ENCODE measurements at regions not wholly inside any gene's neighbourhood (a gene's known extent, or its start where the extent isn't known, plus 50 kb on each side); places are given as distances from the start of the nearest gene placed in this dataset.

GRCh38 chr11:91654686-91655085, 569.9 kb upstream of the FAT3 start:
- H3K4me3 Mint-ChIP-seq (ENCODE audit: unreplicated experiment), result no peak overlapping the region
- intact Hi-C loops (cut with micrococcal nuclease; ENCODE audit: unreplicated experiment), result no loop called here
- peaks cover 15% of the 10 kb centered on the region for H3K4me1 ChIP-seq
- H3K27me3 ChIP-seq (replicated peaks; ENCODE audit: control insufficient read depth, insufficient read depth, low read length), result no peaks in the 10 kb centered on the region
- H3K4me1 Mint-ChIP-seq (ENCODE audit: low read depth, unreplicated experiment), result no peaks in the 10 kb centered on the region
- no TSS peak for BruUV-seq (replicated peaks)
- ChIA-PET CTCF (no interaction called here), POLR2A (no interaction called here)
- H3K9me3 Mint-ChIP-seq (ENCODE audit: unreplicated experiment), result no peaks in the 10 kb centered on the region
- no peak for TF ChIP-seq CTCF (IDR thresholded peaks at IDR 0.05; ENCODE audit: insufficient read depth in 1 of 2, low read depth in 1 of 2, low read length in 1 of 2, severe bottlenecking in 1 of 2, unreplicated experiment in 1 of 2)
- H3K36me3 Mint-ChIP-seq (ENCODE audit: insufficient read depth, unreplicated experiment), result no peaks in the 10 kb centered on the region
- H3K4me3 ChIP-seq (ENCODE audit: low read depth, low read length), result no peak overlapping the region
- DNase-seq, result no peak
- no peaks in the 10 kb centered on the region for H3K36me3 ChIP-seq (ENCODE audit: control insufficient read depth, insufficient read depth, low read length)
- H3K27ac Mint-ChIP-seq (ENCODE audit: unreplicated experiment), result no peak overlapping the region
- no peaks in the 10 kb centered on the region for H3K27me3 Mint-ChIP-seq (ENCODE audit: insufficient read depth, unreplicated experiment)
- H3K9me3 ChIP-seq, result no peaks in the 10 kb centered on the region

GRCh38 chr11:91653079-91653754, 571.4 kb upstream of the FAT3 start:
- Histone ChIP-seq H3K4me3 (ENCODE audit: low read depth, low read length) (no peak overlapping the region), H3K4me1 (peaks cover 15% of the 10 kb centered on the region), H3K27me3 (replicated peaks; ENCODE audit: control insufficient read depth, insufficient read depth, low read length) (no peaks in the 10 kb centered on the region), H3K9me3 (no peaks in the 10 kb centered on the region), H3K36me3 (ENCODE audit: control insufficient read depth, insufficient read depth, low read length) (no peaks in the 10 kb centered on the region)
- CTCF ChIA-PET, result no interaction called here
- TF ChIP-seq CTCF (IDR thresholded peaks at IDR 0.05; ENCODE audit: insufficient read depth in 1 of 2, low read depth in 1 of 2, low read length in 1 of 2, severe bottlenecking in 1 of 2, unreplicated experiment in 1 of 2), result no peak
- H3K27ac Mint-ChIP-seq (ENCODE audit: unreplicated experiment), result no peak overlapping the region
- H3K27me3 Mint-ChIP-seq (ENCODE audit: insufficient read depth, unreplicated experiment), result no peaks in the 10 kb centered on the region
- no TSS peak for BruUV-seq (replicated peaks)
- no peaks in the 10 kb centered on the region for H3K9me3 Mint-ChIP-seq (ENCODE audit: unreplicated experiment)
- H3K4me3 Mint-ChIP-seq (ENCODE audit: unreplicated experiment), result no peak overlapping the region
- POLR2A ChIA-PET, result no interaction called here
- no peaks in the 10 kb centered on the region for H3K4me1 Mint-ChIP-seq (ENCODE audit: low read depth, unreplicated experiment)
- DNase-seq, result no peak
- intact Hi-C loops (cut with micrococcal nuclease; ENCODE audit: unreplicated experiment), result no loop called here
- H3K36me3 Mint-ChIP-seq (ENCODE audit: insufficient read depth, unreplicated experiment), result no peaks in the 10 kb centered on the region

GRCh38 chr11:91650802-91651201, 573.8 kb upstream of the FAT3 start:
- no TSS peak for BruUV-seq (replicated peaks)
- ChIA-PET CTCF (no interaction called here), POLR2A (no interaction called here)
- Mint-ChIP-seq H3K27me3 (ENCODE audit: insufficient read depth, unreplicated experiment) (no peaks in the 10 kb centered on the region), H3K4me3 (ENCODE audit: unreplicated experiment) (no peak overlapping the region), H3K9me3 (ENCODE audit: unreplicated experiment) (no peaks in the 10 kb centered on the region), H3K4me1 (ENCODE audit: low read depth, unreplicated experiment) (peaks cover 8% of the 10 kb centered on the region), H3K27ac (ENCODE audit: unreplicated experiment) (no peak overlapping the region), H3K36me3 (ENCODE audit: insufficient read depth, unreplicated experiment) (no peaks in the 10 kb centered on the region)
- no peaks in the 10 kb centered on the region for H3K9me3 ChIP-seq
- TF ChIP-seq CTCF (IDR thresholded peaks at IDR 0.05; ENCODE audit: insufficient read depth in 1 of 2, low read depth in 1 of 2, low read length in 1 of 2, severe bottlenecking in 1 of 2, unreplicated experiment in 1 of 2), result no peak
- peaks cover 15% of the 10 kb centered on the region for H3K4me1 ChIP-seq
- DNase-seq, result no peak
- H3K4me3 ChIP-seq (ENCODE audit: low read depth, low read length), result no peak overlapping the region
- no peaks in the 10 kb centered on the region; the same call in 1 of the 2 replicates for H3K27me3 ChIP-seq (replicated peaks; ENCODE audit: control insufficient read depth, insufficient read depth, low read length)
- H3K36me3 ChIP-seq (ENCODE audit: control insufficient read depth, insufficient read depth, low read length), result no peaks in the 10 kb centered on the region
- intact Hi-C loops (cut with micrococcal nuclease; ENCODE audit: unreplicated experiment), result no loop called here

Measured in Caco-2 (cell line).